ENCODE measurements at regions not wholly inside any gene's neighbourhood (a gene's known extent, or its start where the extent isn't known, plus 50 kb on each side); places are given as distances from the start of the nearest gene placed in this dataset.

- H3K27ac Mint-ChIP-seq (ENCODE audit: unreplicated experiment): no peak overlapping the region
- no peaks in the 10 kb centered on the region for H3K4me1 Mint-ChIP-seq (ENCODE audit: low read depth, unreplicated experiment)
- CTCF ChIA-PET: no interaction called here
- peaks cover 14% of the 10 kb centered on the region for H3K27me3 Mint-ChIP-seq (ENCODE audit: unreplicated experiment)
- no peak for DNase-seq
- no TSS peak for BruUV-seq (replicated peaks)
- no peak for TF ChIP-seq CTCF (IDR thresholded peaks at IDR 0.05; ENCODE audit: unreplicated experiment)
- no peaks in the 10 kb centered on the region for H3K36me3 Mint-ChIP-seq (ENCODE audit: insufficient read depth, unreplicated experiment)
- H3K4me3 Mint-ChIP-seq (ENCODE audit: low read depth, unreplicated experiment): no peak overlapping the region
- H3K9me3 Mint-ChIP-seq (ENCODE audit: low read depth, unreplicated experiment): peaks cover 5% of the 10 kb centered on the region
- intact Hi-C loops (cut with micrococcal nuclease; ENCODE audit: unreplicated experiment): no loop called here
Measured at GRCh38 chr2:104545055-104545454, 308.9 kb upstream of the POU3F3 start.

- DNase-seq: no peak
- H3K4me3 Mint-ChIP-seq (ENCODE audit: low read depth, unreplicated experiment): no peak overlapping the region
- H3K27me3 Mint-ChIP-seq (ENCODE audit: unreplicated experiment): peaks cover 14% of the 10 kb centered on the region
Measured at GRCh38 chr2:104546537-104546936, 307.4 kb upstream of the POU3F3 start.

GRCh38 chr2:104547221-104547620, 306.7 kb upstream of the POU3F3 start:
- Mint-ChIP-seq H3K36me3 (ENCODE audit: insufficient read depth, unreplicated experiment) (no peaks in the 10 kb centered on the region), H3K27me3 (ENCODE audit: unreplicated experiment) (peaks cover 14% of the 10 kb centered on the region), H3K4me1 (ENCODE audit: low read depth, unreplicated experiment) (no peaks in the 10 kb centered on the region), H3K4me3 (ENCODE audit: low read depth, unreplicated experiment) (no peak overlapping the region), H3K9me3 (ENCODE audit: low read depth, unreplicated experiment) (peaks cover 5% of the 10 kb centered on the region), H3K27ac (ENCODE audit: unreplicated experiment) (no peak overlapping the region)
- no peak for DNase-seq
- no peak for TF ChIP-seq CTCF (IDR thresholded peaks at IDR 0.05; ENCODE audit: unreplicated experiment)
- BruUV-seq (replicated peaks): no TSS peak
- intact Hi-C loops (cut with micrococcal nuclease; ENCODE audit: unreplicated experiment): no loop called here
- CTCF ChIA-PET: no interaction called here

More at GRCh38 chr2:104546537-104546936, 307.4 kb upstream of the POU3F3 start:
- intact Hi-C loops (cut with micrococcal nuclease; ENCODE audit: unreplicated experiment): no loop called here
- Mint-ChIP-seq H3K36me3 (ENCODE audit: insufficient read depth, unreplicated experiment) (no peaks in the 10 kb centered on the region), H3K9me3 (ENCODE audit: low read depth, unreplicated experiment) (peaks cover 5% of the 10 kb centered on the region), H3K27ac (ENCODE audit: unreplicated experiment) (no peak overlapping the region), H3K4me1 (ENCODE audit: low read depth, unreplicated experiment) (no peaks in the 10 kb centered on the region)
- CTCF ChIA-PET: no interaction called here
- TF ChIP-seq CTCF (IDR thresholded peaks at IDR 0.05; ENCODE audit: unreplicated experiment): no peak
- no TSS peak for BruUV-seq (replicated peaks)

- H3K9me3 Mint-ChIP-seq (ENCODE audit: low read depth, unreplicated experiment): peaks cover 2% of the 10 kb centered on the region
- CTCF ChIA-PET: no interaction called here
- no peak overlapping the region for H3K27ac Mint-ChIP-seq (ENCODE audit: unreplicated experiment)
Measured at GRCh38 chr2:104561251-104561650, 292.7 kb upstream of the POU3F3 start.

More at GRCh38 chr2:104561251-104561650, 292.7 kb upstream of the POU3F3 start:
- Mint-ChIP-seq H3K4me1 (ENCODE audit: low read depth, unreplicated experiment) (no peaks in the 10 kb centered on the region), H3K27me3 (ENCODE audit: unreplicated experiment) (peaks cover 16% of the 10 kb centered on the region), H3K4me3 (ENCODE audit: low read depth, unreplicated experiment) (no peak overlapping the region), H3K36me3 (ENCODE audit: insufficient read depth, unreplicated experiment) (no peaks in the 10 kb centered on the region)
- no peak for DNase-seq
- intact Hi-C loops (cut with micrococcal nuclease; ENCODE audit: unreplicated experiment): no loop called here
- no peak for TF ChIP-seq CTCF (IDR thresholded peaks at IDR 0.05; ENCODE audit: unreplicated experiment)
- BruUV-seq (replicated peaks): no TSS peak

All from Calu3 (cell line).